22Rv1 (cell line): ENCODE measurements at regions not wholly inside any gene's neighbourhood (a gene's known extent, or its start where the extent isn't known, plus 50 kb on each side); places are given as distances from the start of the nearest gene placed in this dataset.

ENCODE experiments used
- H3K27ac ChIP-seq: fragments of 450-650 bp; 2 replicates; pipeline ENCODE4 v1.5.1; 2017
- CTCF ChIP-seq: fragments of 450-650 bp; IDR thresholded peaks from 2 replicates; pipeline ENCODE4 v1.5.1; 2017; ENCODE audit warnings: mild to moderate bottlenecking
- ZFX ChIP-seq: fragments of 450-650 bp; IDR thresholded peaks from 2 replicates; pipeline ENCODE4 v1.6.1; 2017; ENCODE audit warnings: antibody characterized with exemption, borderline replicate concordance

GRCh38 chr10:129344731-129345355, 122.2 kb upstream of the MGMT start:
- no peak overlapping the region for H3K27ac ChIP-seq
- no peak for TF ChIP-seq CTCF
- no peak for TF ChIP-seq ZFX

GRCh38 chr10:129345763-129346162, 121.3 kb upstream of the MGMT start:
- TF ChIP-seq CTCF (no peak), ZFX (no peak)
- no peak overlapping the region for H3K27ac ChIP-seq

- no peak for TF ChIP-seq ZFX
- TF ChIP-seq CTCF = no peak
- H3K27ac ChIP-seq = no peak overlapping the region
These were observed 116.4 kb upstream of the MGMT start for GRCh38 chr10:129350690-129351089.

- no peak overlapping the region for H3K27ac ChIP-seq
- TF ChIP-seq CTCF (no peak), ZFX (no peak)
These were observed 113.9 kb upstream of the MGMT start for GRCh38 chr10:129353101-129353500.

GRCh38 chr10:129360046-129360445, 107.0 kb upstream of the MGMT start:
- TF ChIP-seq CTCF = no peak
- no peak for TF ChIP-seq ZFX

GRCh38 chr10:129361676-129362376, 105.2 kb upstream of the MGMT start:
- TF ChIP-seq ZFX = no peak
- no peak for TF ChIP-seq CTCF
- H3K27ac ChIP-seq = no peak overlapping the region

More at GRCh38 chr10:129360046-129360445, 107.0 kb upstream of the MGMT start:
- H3K27ac ChIP-seq = no peak overlapping the region

GRCh38 chr10:129364949-129365348, 102.1 kb upstream of the MGMT start:
- TF ChIP-seq CTCF (no peak), ZFX (no peak)
- no peak overlapping the region for H3K27ac ChIP-seq
